ENCODE measurements at regions not wholly inside any gene's neighbourhood (a gene's known extent, or its start where the extent isn't known, plus 50 kb on each side); places are given as distances from the start of the nearest gene placed in this dataset.

- DNase-seq: no peak
These were observed 129.6 kb downstream of the MRM1 start for GRCh38 chr17:36730857-36731490.

GRCh38 chr17:36731811-36732210 is 130.4 kb downstream of the MRM1 start:
- no peak for DNase-seq

GRCh38 chr17:36732351-36732750 is 131.0 kb downstream of the MRM1 start:
- DNase-seq: no peak

GRCh38 chr17:36736201-36737156 is 135.1 kb downstream of the MRM1 start:
- no peak for DNase-seq

- no peak for DNase-seq
These were observed 137.8 kb downstream of the MRM1 start for GRCh38 chr17:36739208-36739607.

GRCh38 chr17:36740157-36740556 is 138.8 kb downstream of the MRM1 start:
- no peak for DNase-seq

- DNase-seq: no peak
These were observed 139.9 kb downstream of the MRM1 start for GRCh38 chr17:36741019-36741902.

- no peak for DNase-seq
These were observed 141.1 kb downstream of the MRM1 start for GRCh38 chr17:36742267-36743000.

GRCh38 chr17:36743130-36743529 is 141.7 kb downstream of the MRM1 start:
- DNase-seq: no peak

- DNase-seq: no peak
These were observed 145.1 kb downstream of the MRM1 start for GRCh38 chr17:36746381-36747053.

GRCh38 chr17:36747861-36748260 is 146.5 kb downstream of the MRM1 start:
- no peak for DNase-seq

- no peak for DNase-seq
These were observed 146.9 kb downstream of the MRM1 start for GRCh38 chr17:36748272-36748671.

- no peak for DNase-seq
These were observed 148.1 kb downstream of the MRM1 start for GRCh38 chr17:36749493-36749892.

- no peak for DNase-seq
These were observed 149.0 kb downstream of the MRM1 start for GRCh38 chr17:36750316-36750885.

- DNase-seq: no peak
These were observed 150.9 kb downstream of the MRM1 start for GRCh38 chr17:36752096-36752888.

GRCh38 chr17:36755586-36755985 is 154.2 kb downstream of the MRM1 start:
- DNase-seq: no peak

- DNase-seq: no peak
These were observed 155.3 kb downstream of the MRM1 start for GRCh38 chr17:36756695-36757094.

GRCh38 chr17:36760425-36760824 is 159.0 kb downstream of the MRM1 start:
- no peak for DNase-seq

GRCh38 chr17:36761203-36761950 is 160.0 kb downstream of the MRM1 start:
- DNase-seq: no peak

All from CD4-positive, alpha-beta T cell treated with Interferon gamma for 1 hour (primary cell).